T-helper 2 cell treated with Interferon-gamma antibody and Interleukin-4, amounts not matched to agents 5 μg/mL and 100 μg/mL, for 36 hours (primary cell): ENCODE measurements at regions not wholly inside any gene's neighbourhood (a gene's known extent, or its start where the extent isn't known, plus 50 kb on each side); places are given as distances from the start of the nearest gene placed in this dataset.
"Not testable (repeated sequence)": the region's sequence is repeated elsewhere in the genome, so short reads cannot be mapped to it uniquely, and the experiment has no call there.

Experiments used
- DNase-seq: peaks from one replicate; pipeline ENCODE4 v3.0.0; 2021; ENCODE audit warnings: low spot score
- H3K27ac Mint-ChIP-seq: one replicate; pipeline ENCODE4 v1.8.0; 2021; ENCODE audit warnings: mild to moderate bottlenecking, mixed read lengths
- H3K27me3 Mint-ChIP-seq: one replicate; pipeline ENCODE4 v1.8.0; 2021; ENCODE audit warnings: low read depth, mixed read lengths
- H3K36me3 Mint-ChIP-seq: one replicate; pipeline ENCODE4 v1.8.0; 2021; ENCODE audit warnings: low read depth, mixed read lengths
- H3K4me1 Mint-ChIP-seq: one replicate; pipeline ENCODE4 v1.8.0; 2021; ENCODE audit warnings: low read depth, mixed read lengths
- H3K4me3 Mint-ChIP-seq: one replicate; pipeline ENCODE4 v1.8.0; 2022; ENCODE audit warnings: mild to moderate bottlenecking, moderate library complexity, mixed read lengths
- H3K9me3 Mint-ChIP-seq: one replicate; pipeline ENCODE4 v1.8.0; 2021; ENCODE audit warnings: mixed read lengths

DNA sequence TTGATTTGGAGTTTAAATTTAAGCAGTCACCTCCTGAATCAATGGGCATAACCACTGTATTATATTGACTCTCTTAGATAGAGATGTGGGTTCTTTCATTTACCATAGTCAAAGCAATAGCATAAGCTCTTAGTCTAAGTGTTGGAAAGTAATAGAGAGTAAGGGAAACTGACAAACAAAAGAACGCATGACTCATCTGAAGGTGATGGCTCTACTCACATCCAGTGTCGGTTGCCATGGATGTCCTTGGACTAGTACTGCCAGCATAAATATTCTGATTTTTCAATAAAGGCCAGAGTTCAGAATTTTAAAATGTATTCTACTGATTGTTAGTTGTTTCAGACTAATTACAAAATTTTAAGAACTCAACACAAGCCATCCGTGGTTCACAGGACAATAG is 444.9 kb upstream of the DDI1 start:
- no peak overlapping the region for H3K4me3 Mint-ChIP-seq
- no peaks in the 10 kb centered on the region for H3K9me3 Mint-ChIP-seq
- no peaks in the 10 kb centered on the region for H3K27me3 Mint-ChIP-seq
- H3K4me1 Mint-ChIP-seq, result no peaks in the 10 kb centered on the region
- no peak for DNase-seq
- no peak overlapping the region for H3K27ac Mint-ChIP-seq
- H3K36me3 Mint-ChIP-seq, result no peaks in the 10 kb centered on the region

DNA sequence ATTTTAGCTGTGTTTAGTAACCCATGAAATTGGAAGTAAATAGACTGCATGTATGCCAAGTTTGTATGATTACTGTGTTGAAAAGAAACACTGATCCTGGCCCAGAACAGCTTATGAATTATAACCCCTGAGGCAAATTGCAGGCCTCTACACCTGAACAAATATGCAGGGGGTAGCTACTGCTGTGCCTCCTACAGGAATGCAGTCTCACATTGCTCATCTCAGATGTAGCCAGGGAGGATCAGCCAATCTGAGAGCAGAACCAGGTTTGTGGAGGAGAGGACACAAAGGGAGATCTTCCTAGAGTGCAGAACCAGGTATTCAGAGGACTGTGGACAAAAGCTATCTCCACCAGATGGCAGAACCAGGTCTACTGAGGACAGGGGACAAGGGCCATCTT is 442.2 kb upstream of the DDI1 start:
- H3K9me3 Mint-ChIP-seq, result no peaks in the 10 kb centered on the region
- no peaks in the 10 kb centered on the region for H3K4me1 Mint-ChIP-seq
- H3K4me3 Mint-ChIP-seq, result no peak overlapping the region
- DNase-seq, result no peak
- peaks cover 5% of the 10 kb centered on the region for H3K27me3 Mint-ChIP-seq
- H3K27ac Mint-ChIP-seq, result no peak overlapping the region
- no peaks in the 10 kb centered on the region for H3K36me3 Mint-ChIP-seq

DNA sequence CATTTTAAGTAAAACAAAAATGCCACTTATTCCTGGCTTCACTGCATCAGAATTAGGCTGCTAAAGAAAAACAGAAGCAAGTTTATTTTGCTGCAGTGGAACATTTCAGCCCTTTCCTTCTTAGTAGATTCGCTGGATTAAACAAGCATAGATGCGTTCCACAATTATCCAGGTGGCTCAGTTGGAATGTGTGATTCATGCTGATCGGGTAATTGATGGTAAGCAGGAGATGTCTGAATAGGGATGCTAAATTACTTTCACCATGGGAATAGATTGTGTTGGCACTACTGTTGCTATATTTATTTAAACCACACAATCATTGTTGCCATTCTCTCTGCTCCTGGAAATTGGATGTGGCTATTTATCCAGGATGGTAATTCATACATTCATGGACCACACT is 440.1 kb upstream of the DDI1 start:
- Mint-ChIP-seq H3K36me3 (no peaks in the 10 kb centered on the region), H3K4me3 (no peak overlapping the region), H3K27ac (no peak overlapping the region), H3K9me3 (no peaks in the 10 kb centered on the region), H3K4me1 (no peaks in the 10 kb centered on the region), H3K27me3 (peaks cover 5% of the 10 kb centered on the region)
- no peak for DNase-seq

DNA sequence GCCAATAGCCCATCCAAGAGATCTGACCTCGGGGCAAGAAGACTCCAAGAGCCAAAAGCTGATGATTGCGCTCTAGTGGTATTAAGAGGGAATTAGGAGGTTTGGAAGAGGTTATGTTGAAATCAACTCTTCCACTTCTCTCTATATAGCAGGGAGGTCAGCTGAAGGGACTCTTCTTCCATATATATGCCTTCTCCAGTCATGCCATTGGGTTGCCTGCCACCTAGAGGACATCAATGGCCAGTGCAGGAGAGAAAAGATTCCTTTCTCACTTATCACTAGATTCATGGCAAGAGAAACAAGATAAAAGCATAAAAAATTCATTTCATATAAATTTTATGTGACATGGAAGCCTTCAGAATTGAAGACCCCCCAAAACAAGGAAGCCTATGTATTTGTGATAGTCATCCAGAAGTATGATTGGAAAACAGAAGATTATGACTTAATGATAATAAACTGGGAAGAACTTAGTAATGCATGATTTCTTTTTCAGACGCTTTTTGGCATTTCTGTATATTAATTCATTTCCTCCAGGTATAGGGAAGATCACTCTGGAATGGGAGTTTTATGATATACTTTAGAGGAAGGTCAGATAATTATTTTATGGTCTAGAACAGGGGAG is 435.1 kb upstream of the DDI1 start:
- no peak for DNase-seq
- no peaks in the 10 kb centered on the region for H3K4me1 Mint-ChIP-seq
- no peaks in the 10 kb centered on the region for H3K36me3 Mint-ChIP-seq
- no peak overlapping the region for H3K4me3 Mint-ChIP-seq
- no peaks in the 10 kb centered on the region for H3K9me3 Mint-ChIP-seq
- H3K27ac Mint-ChIP-seq, result no peak overlapping the region
- peaks cover 7% of the 10 kb centered on the region for H3K27me3 Mint-ChIP-seq

DNA sequence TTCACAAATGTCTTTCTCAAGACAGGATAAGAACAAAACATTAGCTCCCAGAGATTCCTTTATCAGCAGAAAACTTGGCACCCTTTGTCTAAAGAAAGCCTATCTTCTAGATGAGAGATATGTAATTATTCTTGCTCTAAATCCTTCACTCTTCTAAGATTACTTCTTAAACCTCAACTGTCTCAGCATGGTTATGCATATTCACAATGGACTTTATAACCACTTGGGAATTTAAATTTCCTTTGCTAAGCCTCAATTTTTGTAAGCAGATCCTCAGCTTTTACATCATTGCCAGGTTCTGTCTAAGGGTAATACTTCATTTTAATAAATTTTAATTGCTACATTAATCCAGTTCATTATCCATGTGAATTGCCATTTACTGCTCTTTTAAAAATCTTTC is 433.6 kb upstream of the DDI1 start:
- Mint-ChIP-seq H3K27me3 (peaks cover 7% of the 10 kb centered on the region), H3K9me3 (no peaks in the 10 kb centered on the region), H3K36me3 (no peaks in the 10 kb centered on the region), H3K4me1 (no peaks in the 10 kb centered on the region), H3K27ac (no peak overlapping the region), H3K4me3 (no peak overlapping the region)
- no peak for DNase-seq

DNA sequence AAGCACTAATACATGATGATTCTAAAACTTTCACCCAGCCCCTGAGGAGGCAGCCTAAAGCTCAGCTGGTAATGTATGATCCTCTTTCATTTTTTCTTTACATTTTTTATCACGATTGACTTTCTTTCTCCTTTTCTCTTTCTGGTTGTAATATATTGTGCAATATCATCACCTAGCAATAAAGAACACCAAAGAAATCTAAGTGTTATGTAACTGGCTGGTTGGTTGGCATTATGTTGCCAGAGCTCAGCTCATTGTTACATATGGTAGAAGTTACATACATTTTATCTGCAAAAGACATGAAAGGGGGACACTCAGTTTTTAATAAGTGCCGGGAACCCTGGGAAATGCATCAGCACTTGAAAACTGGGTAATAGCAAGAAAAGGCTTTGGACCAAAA is 432.1 kb upstream of the DDI1 start:
- Mint-ChIP-seq H3K9me3 (no peaks in the 10 kb centered on the region), H3K27me3 (peaks cover 2% of the 10 kb centered on the region), H3K4me1 (no peaks in the 10 kb centered on the region), H3K36me3 (no peaks in the 10 kb centered on the region), H3K27ac (no peak overlapping the region), H3K4me3 (no peak overlapping the region)
- DNase-seq, result no peak

DNA sequence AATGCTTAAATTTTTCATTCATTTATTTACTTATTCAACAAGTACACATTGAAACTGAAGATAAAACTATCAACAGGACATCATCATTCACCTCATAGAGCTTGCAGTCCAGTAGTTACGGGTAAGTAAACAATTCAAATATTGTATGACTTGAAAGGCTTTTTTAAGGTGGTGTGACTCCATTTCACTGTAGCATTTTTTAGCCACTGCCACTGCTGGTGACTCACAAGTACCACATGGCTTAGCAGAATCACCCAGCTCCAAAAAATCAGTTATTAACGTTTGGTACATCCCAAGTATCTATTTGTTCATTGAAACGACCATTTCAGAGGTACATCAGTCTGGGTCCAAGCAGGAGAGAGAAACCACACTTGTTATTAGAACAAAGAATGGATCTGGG is 427.9 kb upstream of the DDI1 start:
- Mint-ChIP-seq H3K27ac (no peak overlapping the region), H3K27me3 (no peaks in the 10 kb centered on the region), H3K4me3 (no peak overlapping the region), H3K4me1 (no peaks in the 10 kb centered on the region), H3K9me3 (no peaks in the 10 kb centered on the region), H3K36me3 (no peaks in the 10 kb centered on the region)
- DNase-seq, result no peak

DNA sequence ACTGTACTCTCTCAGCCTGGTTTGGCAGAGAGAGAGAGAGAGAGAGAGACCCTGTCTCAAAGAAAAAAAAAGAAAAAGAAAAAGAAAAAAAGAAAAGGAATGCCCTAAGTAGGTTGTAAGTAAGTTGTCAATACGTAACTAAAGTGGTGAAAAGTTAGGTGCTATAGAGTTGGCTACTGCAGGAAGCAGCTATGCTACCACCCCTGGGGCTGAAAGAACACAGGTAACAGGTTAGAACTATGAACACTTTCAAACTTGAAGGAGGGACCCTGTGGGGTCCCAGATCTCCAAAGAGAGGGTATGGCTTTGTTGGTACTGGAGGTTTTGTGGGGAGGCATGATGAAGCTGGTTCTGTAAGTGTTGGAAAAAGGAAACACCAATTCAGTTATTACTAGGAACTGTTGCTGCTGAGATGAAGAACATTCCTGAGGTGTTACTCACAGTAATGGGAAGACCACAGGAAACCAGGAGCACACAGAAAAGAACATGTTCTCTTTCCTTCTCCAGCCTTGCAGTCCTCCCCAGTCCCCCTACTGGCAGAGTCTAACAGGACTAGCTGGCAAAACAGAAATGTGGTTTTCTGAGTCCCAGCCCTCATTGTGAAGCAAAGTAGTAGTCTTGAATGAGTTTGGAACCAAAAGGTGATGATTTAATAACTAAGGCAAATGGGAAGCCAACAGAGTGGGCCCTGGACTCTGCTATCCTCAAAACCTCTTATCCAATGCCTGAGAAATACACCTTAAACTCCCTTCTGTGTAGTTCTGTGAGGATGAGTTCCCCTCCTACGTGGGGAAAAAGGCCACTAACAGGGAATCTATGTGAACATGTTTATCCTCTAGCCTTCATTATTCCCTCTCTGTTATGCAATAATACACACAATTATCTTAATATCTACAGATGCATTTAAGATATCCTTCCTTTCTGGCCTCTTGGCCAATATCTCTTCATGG is 427.0 kb upstream of the DDI1 start:
- DNase-seq, result no peak
- Mint-ChIP-seq H3K4me3 (no peak overlapping the region), H3K36me3 (no peaks in the 10 kb centered on the region), H3K9me3 (no peaks in the 10 kb centered on the region), H3K4me1 (no peaks in the 10 kb centered on the region), H3K27ac (no peak overlapping the region), H3K27me3 (no peaks in the 10 kb centered on the region)

DNA sequence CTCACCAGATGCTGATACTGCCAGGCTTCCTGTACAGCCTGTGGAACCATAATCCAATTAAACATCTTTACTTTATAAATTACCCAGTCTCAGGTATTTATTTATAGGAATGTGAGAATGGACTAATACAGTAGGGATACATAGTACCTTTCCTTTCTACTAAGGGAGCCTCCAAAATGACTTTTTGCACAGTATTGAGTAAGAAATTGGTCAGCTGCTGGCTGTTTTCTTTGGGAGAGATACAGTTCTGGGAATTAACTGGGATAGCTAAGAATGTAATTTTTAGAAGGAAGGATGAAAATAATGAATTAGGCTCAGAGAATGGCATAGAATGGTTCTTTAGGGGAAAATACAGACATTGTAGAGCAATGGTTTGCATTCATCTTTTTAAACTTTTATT is 426.0 kb upstream of the DDI1 start:
- H3K9me3 Mint-ChIP-seq, result no peaks in the 10 kb centered on the region
- H3K27me3 Mint-ChIP-seq, result no peaks in the 10 kb centered on the region

DNA sequence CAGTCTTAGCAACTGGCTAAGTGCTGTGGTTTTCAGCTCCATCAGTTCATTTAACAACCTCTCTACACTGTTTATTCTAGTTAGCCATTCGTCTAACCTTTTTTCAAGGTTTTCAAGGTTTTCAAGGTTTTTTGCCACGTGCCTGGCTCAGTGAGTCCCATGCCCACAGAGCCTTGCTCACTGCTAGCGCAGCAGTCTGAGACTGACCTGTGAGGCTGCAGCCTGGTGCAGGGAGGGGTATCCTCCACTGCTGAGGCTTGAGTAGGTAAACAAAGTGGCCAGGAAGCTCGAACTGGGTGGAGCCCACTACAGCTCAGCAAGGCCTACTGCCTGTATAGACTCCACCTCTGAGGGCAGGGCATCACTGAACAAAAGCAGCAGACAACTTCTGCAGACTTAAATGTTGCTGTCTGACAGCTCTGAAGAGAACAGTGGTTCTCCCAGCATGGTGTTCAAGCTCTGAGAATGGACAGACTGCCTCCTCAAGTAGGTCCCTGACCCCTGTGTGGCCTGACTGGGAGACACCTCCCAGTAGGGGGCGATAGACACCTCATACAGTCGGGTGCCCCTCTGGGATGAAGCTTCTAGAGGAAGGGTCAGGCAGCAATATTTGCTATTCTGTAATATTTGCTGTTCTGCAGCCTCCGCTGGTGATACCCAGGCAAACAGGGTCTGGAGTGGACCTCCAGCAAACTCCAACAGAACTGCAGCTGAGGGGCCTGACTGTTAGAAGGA is 424.7 kb upstream of the DDI1 start:
- not testable (repeated sequence) for DNase-seq, H3K4me1 Mint-ChIP-seq, H3K9me3 Mint-ChIP-seq, H3K27me3 Mint-ChIP-seq, H3K36me3 Mint-ChIP-seq, H3K4me3 Mint-ChIP-seq, H3K27ac Mint-ChIP-seq

More for the DNA sequence above, 426.0 kb upstream of the DDI1 start:
- Mint-ChIP-seq H3K36me3 (no peaks in the 10 kb centered on the region), H3K27ac (no peak overlapping the region), H3K4me3 (no peak overlapping the region), H3K4me1 (no peaks in the 10 kb centered on the region)
- no peak for DNase-seq

DNA sequence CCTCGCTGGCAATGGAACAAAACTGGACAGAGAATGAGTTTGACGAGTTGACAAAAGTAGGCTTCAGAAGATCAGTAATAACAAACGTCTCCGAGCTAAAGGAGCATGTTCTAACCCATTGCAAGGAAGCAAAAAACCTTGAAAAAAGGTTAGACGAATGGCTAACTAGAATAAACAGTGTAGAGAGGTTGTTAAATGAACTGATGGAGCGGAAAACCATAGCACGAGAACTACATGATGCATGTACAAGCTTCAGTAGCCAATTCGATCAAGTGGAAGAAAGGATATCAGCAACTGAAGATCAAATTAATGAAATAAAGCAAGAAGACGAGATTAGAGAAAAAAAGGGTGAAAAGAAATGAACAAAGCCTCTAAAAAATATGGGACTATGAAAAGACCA is 424.0 kb upstream of the DDI1 start:
- H3K27ac Mint-ChIP-seq, H3K27me3 Mint-ChIP-seq, H3K4me1 Mint-ChIP-seq, H3K9me3 Mint-ChIP-seq, H3K36me3 Mint-ChIP-seq, H3K4me3 Mint-ChIP-seq, DNase-seq: not testable (repeated sequence)

DNA sequence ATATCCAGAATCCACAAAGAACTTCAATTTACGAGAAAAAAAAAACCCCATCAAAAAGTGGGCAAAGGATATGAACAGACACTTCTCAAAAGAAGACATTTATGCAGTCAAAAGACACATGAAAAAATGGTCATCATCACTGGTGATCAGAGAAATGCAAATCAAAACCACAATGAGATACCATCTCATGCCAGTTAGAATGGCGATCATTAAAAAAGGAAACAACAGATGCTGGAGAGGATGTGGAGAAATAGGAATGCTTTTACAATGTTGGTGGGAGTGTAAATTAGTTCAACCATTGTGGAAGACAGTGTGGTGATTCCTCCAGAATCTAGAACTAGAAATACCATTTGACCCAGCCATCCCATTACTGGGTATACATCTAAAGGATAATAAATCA is 419.9 kb upstream of the DDI1 start:
- not testable (repeated sequence) for H3K4me3 Mint-ChIP-seq, H3K9me3 Mint-ChIP-seq, H3K36me3 Mint-ChIP-seq, H3K27ac Mint-ChIP-seq, H3K27me3 Mint-ChIP-seq, H3K4me1 Mint-ChIP-seq, DNase-seq

DNA sequence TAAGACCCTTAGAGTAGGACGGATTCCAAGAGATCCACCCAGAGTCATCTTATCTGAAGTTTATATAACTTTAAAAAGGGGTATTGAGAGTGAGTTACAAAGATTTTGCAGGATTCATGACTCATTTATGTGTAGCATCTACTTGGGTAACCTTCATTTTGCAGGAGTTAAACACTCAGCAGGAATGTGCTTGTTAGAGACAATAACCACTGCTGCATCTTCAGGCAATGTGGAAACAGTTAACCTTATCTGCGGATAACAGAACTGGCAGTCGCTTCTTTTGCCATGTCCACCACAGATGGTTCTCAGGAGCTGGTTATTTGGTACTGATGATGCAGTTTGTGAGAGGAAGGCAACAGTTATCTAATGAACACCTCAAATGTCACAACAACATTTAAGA is 417.9 kb upstream of the DDI1 start:
- DNase-seq, result no peak
- Mint-ChIP-seq H3K4me3 (no peak overlapping the region), H3K36me3 (no peaks in the 10 kb centered on the region), H3K27me3 (no peaks in the 10 kb centered on the region), H3K27ac (no peak overlapping the region), H3K4me1 (no peaks in the 10 kb centered on the region), H3K9me3 (no peaks in the 10 kb centered on the region)

DNA sequence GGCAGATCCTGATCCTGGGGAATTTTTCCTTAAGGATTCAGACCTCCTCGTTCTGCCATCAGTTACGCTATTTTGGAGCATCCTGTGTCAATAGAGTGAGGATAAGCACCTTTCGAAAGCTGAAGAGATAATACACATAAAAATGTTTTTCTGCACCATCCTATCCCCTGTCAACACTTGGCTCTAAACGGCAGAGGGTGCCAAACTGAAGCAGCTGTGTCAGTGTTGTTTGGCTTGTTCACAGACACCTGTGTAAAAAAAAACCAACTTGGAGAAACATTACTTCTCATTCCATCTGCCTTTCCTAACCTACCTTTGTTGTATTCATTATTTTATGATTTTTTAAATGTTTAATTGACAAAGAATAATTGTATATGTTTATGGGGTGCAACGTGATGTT is 417.0 kb upstream of the DDI1 start:
- H3K4me1 Mint-ChIP-seq, result no peaks in the 10 kb centered on the region
- no peaks in the 10 kb centered on the region for H3K36me3 Mint-ChIP-seq
- no peak overlapping the region for H3K27ac Mint-ChIP-seq
- H3K27me3 Mint-ChIP-seq, result no peaks in the 10 kb centered on the region
- no peak for DNase-seq
- no peaks in the 10 kb centered on the region for H3K9me3 Mint-ChIP-seq
- no peak overlapping the region for H3K4me3 Mint-ChIP-seq
